ENCODE measurements at regions not wholly inside any gene's neighbourhood (a gene's known extent, or its start where the extent isn't known, plus 50 kb on each side); places are given as distances from the start of the nearest gene placed in this dataset.

DNA sequence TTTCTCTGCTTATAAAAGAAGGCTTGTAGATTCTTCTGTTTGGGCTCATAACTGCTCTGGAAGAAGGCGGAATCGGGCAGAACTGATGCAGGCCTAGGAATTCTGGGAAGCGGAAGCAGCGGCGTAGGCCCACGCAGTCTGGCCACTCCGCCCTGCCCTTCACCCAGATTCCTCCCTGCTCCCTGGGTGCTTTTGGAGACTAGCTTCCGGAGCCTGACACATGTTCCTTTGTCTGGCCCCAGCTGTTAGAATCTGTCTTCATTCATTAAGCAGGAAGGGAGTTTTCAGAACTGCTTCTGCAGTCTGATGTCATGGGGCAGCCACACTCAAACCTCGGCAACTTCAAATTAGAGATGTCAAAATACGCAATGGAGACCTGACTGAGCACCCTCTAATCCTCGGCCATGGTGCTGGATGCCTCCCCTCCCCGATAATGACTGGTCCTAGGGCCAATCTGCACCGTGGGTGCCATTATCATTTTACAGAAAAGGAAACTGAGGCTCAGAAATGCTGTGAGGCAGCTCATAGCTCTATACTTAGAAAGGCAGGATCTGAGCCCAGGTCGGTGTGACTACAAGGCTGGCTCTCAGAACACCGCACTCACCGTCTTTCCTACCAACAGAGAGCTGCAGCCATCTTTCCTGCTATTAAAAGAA lies 275.7 kb downstream of the MYCN start:
- TF ChIP-seq, protein P1, sequence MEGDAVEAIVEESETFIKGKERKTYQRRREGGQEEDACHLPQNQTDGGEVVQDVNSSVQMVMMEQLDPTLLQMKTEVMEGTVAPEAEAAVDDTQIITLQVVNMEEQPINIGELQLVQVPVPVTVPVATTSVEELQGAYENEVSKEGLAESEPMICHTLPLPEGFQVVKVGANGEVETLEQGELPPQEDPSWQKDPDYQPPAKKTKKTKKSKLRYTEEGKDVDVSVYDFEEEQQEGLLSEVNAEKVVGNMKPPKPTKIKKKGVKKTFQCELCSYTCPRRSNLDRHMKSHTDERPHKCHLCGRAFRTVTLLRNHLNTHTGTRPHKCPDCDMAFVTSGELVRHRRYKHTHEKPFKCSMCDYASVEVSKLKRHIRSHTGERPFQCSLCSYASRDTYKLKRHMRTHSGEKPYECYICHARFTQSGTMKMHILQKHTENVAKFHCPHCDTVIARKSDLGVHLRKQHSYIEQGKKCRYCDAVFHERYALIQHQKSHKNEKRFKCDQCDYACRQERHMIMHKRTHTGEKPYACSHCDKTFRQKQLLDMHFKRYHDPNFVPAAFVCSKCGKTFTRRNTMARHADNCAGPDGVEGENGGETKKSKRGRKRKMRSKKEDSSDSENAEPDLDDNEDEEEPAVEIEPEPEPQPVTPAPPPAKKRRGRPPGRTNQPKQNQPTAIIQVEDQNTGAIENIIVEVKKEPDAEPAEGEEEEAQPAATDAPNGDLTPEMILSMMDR (IDR thresholded peaks at IDR 0.05): no peak
- TF ChIP-seq POLR2A (IDR thresholded peaks at IDR 0.05): no peak

Data from thyroid gland (tissue), 4 donors.